HG02678 (cell line): ENCODE measurements at regions not wholly inside any gene's neighbourhood (a gene's known extent, or its start where the extent isn't known, plus 50 kb on each side); places are given as distances from the start of the nearest gene placed in this dataset.
"Not testable (repeated sequence)": the region's sequence is repeated elsewhere in the genome, so short reads cannot be mapped to it uniquely, and the experiment has no call there.

Experiments used
- ATAC-seq: cut with Tn5 transposase; IDR thresholded peaks from one replicate; pipeline ENCODE4 v1.9.1; 2021; ENCODE audit warnings: mild to moderate bottlenecking, moderate library complexity; ENCODE audit not compliant: unreplicated experiment

DNA sequence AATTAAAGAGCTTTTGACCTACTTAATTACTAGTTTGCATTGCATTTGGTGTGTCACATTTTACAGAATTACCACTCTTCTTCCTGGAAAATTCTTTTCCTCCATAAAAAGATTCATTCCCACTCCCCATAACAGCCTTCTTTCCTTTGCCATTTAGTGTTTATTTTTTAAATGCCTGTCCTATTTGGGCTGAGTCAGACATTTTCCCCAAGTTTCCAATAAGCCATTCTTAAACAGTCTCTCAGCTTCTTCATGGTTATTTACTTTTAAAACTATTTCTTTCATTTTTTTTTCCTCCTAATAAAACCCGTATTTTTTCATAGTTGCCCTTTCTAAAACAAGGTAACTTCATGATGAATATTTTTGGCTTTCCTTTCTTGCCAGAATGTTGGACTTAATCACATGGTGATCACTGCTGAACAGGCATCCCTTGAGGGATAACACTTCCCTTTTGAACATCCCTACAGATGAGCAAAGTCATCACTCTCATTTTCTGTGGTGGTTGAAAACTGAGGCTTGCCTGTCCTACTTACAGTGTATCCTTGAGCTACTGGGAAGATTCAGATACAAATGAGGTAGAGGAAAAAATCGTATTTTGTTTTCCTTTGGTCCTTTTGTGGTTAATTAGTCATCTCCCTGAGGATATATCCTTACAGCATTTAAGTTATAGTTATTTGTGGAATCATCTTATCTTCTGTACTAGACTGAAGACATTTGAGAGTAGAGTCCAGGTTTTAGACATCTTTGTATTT lies 520.5 kb upstream of the NR3C2 start:
- no peak for ATAC-seq

DNA sequence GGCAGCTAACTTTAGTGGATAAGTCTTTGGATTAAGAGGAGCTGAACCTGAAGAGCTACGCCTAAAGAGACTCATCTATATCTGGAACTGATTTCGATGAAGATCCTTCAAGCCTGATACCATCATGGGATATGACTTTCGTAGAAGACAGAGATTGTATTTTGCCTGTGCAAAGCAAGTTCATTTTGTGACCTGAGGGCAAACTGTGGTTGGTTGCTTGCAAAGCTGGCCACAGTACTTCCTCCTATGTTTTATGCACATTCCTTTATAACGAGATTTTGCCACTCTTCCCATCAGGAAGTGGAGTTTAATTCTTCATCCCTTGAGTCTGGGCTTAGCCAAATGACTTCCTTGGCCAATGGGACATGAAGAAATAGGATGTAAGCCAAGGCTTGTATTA lies 519.3 kb upstream of the NR3C2 start:
- ATAC-seq, result no peak

DNA sequence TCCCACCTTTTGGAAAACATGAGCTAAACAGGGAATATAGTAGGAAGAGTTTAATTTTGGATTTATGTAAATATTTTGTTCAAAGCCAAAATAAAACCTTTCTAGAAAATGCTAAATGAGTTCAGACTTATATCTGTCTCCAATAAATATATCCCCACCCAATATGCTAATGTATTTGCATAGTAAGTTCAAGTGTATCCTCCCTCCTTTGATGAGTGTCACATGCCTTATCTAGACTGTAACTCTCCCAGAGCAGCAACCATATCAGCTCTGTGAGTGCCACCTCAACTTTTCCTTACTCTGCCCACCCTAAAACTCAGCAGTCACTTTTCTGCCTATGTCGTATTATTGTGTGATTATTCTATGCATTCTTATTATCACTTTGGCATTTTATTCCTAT lies 516.1 kb upstream of the NR3C2 start:
- ATAC-seq, result no peak

DNA sequence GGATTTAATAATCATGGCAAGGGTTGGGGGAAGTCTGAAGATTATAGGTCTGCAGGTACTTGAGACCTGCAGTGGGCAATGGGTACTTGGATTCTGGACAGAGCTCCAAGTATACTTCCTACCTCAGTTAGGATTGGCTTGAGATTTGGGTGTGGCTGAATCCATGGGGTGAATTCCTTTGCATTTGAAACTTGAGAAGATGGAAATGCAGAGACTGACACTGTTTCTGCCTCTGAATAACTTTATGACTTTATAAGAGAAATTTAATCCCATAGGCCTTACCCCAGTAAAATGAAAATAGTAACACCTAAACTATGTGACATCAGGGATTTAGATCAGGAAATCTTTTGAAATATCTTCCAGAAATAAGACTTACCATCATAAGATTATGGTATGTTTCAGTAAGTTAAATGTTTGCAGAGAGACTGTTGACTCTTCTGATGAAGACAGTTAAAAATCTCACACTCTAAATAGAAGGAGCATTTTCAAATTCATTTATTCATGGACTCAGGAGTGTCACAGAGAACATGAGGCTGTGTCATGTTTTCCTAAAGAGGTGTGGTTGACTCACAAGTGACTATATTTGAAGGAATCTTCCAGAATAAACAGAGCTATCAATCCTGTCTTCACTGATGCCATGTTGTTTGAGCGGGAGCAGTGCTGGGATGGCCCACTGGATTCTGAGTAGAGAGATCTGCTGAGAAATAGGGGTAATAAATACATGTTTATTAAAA lies 513.5 kb upstream of the NR3C2 start:
- ATAC-seq, result no peak

DNA sequence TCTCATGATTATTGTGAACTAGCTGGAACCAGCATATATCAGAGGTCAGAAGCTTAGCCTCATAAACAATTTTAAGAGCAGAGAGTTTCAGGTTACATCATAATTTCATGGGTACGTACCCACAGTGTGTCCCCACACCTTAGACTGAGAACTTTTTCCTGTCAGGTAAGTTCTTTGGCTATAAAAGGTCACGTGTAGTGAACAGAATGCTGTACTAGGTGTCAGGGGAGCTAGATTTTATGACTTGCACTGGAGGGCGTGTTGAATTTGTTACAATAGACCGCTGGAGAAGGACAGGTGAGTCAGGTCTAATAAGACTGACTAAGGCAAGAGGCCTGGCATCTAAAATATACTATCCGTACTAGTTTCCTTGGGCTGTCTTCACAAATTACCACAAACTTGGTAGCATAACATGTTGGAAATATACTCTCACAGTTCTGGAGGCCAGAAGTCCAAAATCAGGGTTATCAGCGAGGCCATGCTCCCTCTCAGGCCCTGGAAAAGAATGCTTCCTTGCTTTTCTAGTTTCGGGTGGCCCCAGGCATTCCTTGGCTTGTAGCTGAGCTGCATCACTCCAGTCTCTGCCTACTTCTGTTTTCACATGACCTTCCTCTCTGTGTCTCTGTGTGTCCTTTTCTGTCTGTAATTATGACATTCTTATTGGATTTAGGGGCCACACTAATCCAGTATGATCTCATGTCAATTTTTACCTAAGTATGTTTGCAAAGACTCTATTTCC lies 512.0 kb upstream of the NR3C2 start:
- no peak for ATAC-seq

DNA sequence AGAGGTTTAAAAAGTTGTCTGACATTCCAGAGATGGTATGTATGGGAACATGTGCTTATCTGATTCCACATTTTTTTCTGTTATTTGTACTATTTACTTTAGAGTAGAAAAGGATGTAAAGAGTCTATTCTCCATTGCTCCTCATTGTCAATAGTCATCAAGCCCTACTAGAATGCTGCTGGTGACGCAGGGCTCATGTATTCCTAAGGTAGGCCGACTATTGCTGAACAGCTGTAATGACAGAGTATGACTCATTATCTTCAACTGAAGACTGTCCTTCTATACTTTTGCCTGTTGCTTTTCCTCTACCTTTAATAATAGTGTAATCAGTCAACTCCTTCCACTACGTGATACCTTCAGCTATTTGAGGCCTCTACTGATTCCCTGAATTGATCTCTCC lies 509.1 kb upstream of the NR3C2 start:
- no peak for ATAC-seq

DNA sequence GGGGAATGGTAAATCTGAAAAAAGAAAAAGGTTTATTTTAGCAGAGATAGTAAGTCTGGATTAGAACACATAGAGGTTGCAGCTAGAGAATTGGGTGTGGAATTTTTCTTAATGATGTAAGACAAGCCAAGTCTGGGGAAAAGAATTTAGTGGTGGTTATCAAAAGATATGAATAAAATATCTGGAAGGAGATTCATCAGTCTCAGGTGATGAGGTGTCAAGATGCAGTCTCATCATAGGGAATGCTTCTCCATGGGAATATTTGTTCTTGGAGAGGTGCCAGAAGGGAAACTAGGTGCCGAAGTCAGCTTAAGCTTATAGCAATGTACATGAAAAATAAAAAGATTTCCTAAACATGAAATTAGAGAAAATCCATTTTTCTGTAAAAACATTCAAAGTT lies 504.1 kb upstream of the NR3C2 start:
- ATAC-seq, result no peak

DNA sequence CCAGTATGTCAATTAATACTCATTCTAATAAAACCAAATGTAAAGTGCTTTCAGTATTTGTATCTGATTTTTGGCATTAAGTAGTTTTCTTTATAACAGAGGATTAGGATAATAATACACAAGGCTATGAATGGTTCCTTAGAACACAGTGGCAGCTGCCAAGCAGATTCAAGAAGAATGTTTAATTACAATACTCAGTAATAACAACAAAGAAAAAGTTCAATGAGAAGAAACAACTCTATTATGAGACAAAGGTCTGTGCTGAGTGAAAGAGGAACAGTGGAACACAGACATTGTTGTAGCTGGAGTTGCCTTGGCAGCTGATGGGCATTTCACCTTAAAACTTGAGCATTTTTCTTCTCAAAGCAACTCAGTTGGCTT lies 502.6 kb upstream of the NR3C2 start:
- ATAC-seq, result no peak

DNA sequence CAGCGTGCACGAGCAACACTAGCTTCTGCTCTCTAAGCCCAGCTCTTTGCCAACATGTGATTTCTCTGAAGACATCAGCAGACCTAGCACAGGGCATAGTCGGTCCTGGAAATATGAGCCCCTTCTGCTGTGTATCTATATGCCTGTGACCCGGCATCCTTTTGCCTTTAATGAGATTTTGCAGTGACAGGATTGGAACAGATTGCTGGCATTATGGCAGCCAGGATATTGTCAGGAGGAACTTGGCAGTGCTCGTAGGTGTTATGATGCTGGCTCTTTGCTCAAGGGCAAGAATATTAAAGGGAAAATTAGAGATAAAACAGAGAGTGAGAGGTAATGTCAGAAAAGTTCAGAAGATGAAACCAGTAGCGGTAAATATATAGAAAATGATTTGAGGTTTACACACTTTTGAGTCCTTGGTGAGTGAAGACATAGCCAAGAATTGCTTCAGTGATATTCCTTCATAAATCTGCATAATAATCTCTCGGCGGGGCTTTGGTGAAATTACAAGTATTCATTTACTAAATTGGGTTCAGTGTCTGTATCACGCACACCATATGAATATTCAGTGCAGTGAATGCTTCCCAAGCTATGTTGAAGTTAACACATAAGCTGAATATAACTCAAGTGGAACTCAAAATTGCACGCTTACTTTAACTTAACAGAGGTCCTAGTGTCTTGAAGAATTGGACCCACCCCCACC lies 502.1 kb upstream of the NR3C2 start:
- ATAC-seq, result no peak

DNA sequence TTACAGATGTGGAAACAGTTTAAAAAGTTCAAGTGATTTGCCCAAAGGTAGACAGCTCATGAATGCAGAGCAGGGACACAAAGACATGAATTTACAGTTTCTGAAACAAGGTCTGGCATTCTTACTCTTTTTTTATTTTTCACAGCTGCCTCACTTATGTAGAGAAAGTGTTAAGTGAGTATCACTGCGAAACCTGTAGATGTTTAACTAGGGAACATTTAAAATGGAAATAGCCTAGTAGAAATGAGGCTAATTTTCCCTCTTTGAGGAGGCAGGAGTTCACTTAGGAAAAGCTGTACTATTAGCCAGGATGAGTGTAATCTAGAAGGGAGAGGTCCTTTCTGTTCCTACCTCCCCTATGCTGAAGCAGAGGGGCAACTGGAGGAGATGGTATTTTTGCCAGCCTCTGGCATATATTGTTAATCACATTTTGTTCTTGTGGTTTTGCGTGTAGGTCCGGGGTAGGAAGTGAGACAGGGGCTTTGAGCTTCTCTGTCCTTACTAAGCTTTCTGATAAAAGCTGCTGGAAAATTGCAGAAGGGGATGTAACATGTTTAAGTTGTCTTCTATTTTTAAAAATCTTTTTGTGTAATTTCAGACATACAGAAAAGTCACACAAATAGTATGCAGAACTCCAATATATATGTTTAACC lies 492.8 kb upstream of the NR3C2 start:
- no peak for ATAC-seq

DNA sequence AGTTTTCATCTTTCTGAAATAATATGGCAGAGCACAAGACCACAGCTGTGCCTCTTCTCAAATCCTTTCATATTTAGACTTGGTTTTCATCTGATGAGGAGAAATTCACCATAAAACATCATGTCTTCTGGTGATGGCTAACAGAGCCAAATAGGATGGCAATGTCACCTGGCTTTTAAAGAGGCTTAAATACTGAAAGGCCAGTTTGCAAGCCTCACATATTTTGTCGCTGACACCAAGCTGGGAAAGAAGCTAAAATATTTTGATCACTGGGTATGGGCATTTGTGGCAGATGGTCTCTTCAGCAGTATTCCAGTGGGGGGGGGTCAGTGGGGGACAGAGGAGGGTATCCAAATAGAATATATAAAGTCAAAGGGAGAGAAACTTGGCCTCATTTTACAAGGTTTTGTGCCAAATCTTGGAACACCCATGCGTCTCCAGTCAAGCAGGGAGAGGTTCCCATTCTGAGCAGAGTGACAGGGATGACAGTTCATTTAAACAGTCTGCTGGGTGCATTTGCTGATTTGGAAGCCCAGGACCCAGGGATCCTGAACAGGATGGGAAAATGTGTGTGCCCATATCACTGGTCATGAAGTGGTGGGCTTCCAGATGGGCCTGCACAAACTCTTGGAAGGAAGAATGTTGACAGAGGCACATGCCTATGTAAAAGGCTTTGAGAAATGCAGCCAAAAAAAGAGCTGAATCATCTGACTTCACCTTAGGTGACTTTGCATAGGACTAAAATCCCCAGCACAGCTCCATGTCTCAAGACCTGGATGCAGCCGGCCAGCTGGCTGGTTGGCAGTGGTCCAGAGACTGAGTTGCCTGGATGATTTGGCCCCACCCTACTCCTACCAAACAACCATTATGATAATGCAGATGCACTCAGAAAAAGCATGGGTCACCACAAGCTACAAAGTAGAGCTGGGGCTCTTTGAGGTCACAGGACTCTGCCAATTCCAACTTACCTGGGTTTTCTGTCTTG lies 484.4 kb upstream of the NR3C2 start:
- ATAC-seq, result no peak

DNA sequence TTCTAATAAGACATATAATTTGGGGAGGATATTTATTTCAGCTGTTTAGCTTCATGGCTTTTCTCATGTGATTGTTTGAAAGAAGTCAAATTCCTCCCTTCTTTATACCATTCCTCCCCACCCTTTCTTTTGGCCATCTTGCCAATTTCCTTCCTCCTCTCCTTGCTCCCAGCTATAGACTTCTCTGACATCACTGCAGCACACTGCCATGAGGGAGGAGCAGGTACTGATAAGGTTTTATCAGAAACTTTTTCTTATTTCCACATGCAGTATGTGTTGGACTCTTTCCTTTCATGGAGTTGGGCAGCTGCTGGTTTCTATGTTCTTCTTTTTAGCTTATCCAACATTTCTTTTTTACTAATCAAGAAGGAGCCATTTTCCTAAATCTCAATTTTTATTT lies 481.7 kb upstream of the NR3C2 start:
- no peak for ATAC-seq

DNA sequence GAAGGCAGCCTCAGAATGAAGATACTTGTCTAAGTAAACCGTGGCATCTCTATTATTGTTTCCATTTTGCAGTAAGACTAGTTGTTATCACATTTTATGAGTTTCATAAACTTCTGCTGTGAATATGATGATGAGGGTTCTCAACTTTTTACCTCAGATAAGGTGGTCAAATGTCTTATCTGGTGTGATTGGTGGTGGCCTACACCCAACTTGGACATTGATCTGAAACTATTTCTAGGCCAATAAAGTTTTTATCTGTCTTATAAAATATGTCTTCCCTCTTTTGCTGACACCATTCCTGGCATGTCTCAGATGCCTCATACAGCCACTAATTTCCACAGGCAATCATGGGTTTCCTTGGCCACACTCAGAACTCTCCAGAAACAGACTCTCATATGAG lies 480.3 kb upstream of the NR3C2 start:
- ATAC-seq, result no peak

DNA sequence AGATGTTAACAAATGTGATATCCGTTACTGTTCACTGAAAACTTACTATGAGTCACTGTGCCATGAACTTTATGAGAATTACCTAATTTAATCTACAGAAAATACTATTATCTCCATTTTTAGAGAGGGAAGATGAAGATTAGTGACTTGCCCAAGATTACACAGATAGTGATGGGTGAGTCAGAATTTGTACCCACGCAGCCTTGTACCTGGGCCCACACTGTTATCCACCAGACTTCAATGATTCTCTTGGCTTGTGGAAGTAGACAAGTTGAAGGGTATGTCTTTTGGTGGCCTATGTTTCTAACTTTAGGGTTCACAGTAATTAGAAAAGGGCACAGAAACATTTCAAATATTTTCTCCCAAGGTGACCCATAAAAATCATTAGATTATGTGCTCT lies 472.5 kb upstream of the NR3C2 start:
- no peak for ATAC-seq

DNA sequence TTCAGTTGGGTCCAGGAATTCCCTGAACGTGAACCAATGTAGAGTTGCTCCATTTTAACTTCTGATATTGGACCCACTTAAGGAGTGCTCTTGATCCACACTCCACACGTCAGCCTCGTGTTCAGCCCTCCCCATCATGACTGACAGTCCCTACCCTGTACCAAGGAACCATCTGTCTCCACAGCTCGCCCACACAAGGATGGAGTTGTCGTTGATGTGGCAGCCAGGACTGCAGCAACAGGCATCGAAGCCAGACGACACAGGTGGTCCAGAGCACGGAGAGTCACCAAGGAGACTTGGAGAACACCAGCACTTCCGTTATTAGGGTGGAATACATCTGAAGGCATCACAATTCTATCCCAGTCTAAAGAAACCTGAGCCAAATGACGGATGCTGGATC lies 472.1 kb upstream of the NR3C2 start:
- no peak for ATAC-seq

DNA sequence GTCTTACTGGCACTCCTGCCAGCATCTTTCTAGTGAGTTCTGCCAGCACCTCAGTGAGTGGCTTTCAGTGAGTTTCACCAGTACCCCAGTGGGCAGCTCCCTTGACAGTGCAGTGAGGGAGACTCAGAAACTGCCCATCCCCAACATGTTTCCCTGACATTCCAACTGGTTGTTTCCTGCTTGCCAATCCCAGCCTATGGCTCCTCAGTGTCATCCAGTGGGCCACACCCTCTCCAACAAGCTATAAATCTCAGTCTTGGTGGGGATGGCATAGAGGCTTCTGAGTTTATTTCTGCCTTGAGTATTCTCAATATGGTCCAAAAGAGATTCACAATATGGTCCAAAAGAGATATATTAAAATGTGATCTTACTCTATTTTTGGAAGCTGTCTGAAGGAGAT lies 461.2 kb upstream of the NR3C2 start:
- no peak for ATAC-seq

DNA sequence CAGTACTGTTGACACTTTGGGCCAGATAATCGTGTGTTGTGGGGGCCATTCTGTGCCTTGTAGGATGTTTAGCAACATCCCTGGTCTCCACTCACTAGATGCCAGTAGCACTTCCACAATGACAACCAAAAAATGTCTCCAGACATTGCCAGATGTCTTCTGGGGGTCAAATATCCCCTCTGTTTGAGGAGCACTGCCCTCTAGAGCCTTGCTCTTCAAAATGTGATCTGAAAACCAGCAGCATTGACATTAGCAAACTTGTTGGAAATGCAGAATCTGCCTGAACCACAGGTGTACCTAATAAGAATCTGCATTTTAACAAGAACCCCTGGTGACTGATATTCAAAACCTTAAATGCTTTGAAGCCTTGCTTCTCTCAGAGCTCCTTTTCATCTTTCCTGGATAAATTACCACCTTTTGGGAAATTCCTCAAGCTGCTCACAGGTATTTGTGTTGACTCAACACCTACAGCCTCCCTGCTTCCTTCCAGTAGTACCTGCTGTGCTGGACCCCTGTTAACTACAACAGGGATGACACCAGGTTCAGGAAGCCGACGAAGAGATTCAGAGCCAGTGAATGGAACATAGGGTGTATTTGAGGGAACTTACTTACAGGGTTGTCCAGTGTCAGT lies 459.0 kb upstream of the NR3C2 start:
- no peak for ATAC-seq

DNA sequence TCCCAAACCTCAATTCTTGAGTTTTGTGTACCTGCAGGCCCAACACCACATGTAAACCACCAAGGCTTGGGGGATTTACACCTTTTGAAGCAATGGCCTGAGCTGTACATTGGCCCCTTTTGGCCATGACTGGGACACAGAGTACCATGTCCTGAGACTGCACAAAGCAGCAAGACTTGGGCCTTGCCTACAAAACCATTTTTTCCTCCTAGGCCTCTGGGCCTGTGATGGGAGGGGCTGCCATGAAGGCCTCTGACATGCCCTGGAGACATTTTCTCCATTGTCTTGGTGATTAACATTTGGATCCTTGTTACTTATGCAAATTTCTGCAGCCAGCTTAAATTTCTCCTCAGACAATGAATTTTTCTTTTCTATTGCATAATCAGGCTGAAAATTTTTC lies 455.9 kb upstream of the NR3C2 start:
- ATAC-seq, result not testable (repeated sequence)

DNA sequence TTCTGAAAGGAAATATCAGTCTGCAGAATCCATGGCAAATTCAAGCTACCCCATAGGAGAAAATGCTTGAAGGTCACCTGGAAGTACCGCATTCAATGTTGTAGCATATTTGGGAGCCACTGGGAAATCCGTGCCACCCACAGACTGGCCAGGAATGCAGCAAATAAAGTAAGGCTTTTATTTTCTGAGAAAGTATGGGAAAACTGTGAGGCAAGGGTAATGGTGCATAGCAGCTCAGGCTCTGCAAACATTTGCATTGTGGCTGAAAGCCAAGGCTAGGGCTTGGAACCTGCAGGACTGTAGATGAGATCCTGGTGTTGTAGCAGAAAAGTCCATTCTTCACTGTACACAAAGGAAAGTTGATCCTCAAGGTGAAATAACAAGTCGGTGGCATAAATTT lies 450.9 kb upstream of the NR3C2 start:
- no peak for ATAC-seq
